Mononuclear cell (primary cell): ENCODE measurements at regions not wholly inside any gene's neighbourhood (a gene's known extent, or its start where the extent isn't known, plus 50 kb on each side); places are given as distances from the start of the nearest gene placed in this dataset.
"Not testable (repeated sequence)": the region's sequence is repeated elsewhere in the genome, so short reads cannot be mapped to it uniquely, and the experiment has no call there.

Source experiments
- H3K27me3 ChIP-seq: 2 replicates; pipeline ENCODE4 v1.6.0; 2011; ENCODE audit warnings: low read length, control low read depth; ENCODE audit not compliant: insufficient read depth
- H3K4me1 ChIP-seq: 2 replicates; pipeline ENCODE4 v1.5.1; 2011; ENCODE audit warnings: mild to moderate bottlenecking, low read length, control low read depth; ENCODE audit not compliant: insufficient read depth
- H3K4me3 ChIP-seq: 2 replicates; pipeline ENCODE4 v1.5.1; 2011; ENCODE audit warnings: mild to moderate bottlenecking, low read length, moderate library complexity
- H3K9me3 ChIP-seq: 2 replicates; pipeline ENCODE4 v1.5.1; 2011; ENCODE audit warnings: low read depth, mild to moderate bottlenecking, control low read depth, low read length

DNA sequence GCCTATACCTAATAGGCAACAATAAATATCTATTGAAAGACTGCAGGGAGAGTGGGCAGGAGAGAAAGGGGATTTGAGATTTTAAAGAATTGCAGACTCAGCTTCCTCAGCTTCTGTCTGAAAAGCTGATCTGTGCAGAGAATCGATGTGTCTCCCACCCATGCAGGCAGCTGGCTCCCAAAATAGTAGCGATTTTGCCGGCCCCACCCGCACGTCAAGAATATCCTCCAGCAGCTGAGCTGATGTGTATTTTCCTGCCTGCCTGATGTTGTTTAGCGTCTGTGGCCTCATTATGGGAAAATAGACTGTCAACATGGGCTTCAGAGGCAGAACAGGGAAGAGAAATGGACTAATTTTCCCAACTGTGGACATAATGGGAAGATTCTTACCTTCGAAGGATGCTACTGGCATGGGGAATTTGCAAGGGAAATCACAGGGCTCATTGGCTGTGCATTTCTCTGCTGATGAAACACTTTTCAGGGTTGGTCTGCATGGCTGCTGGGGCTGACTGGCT lies 699.8 kb downstream of the PTPRU start:
- no peaks in the 10 kb centered on the region for H3K4me1 ChIP-seq
- no peaks in the 10 kb centered on the region for H3K27me3 ChIP-seq
- H3K4me3 ChIP-seq, result no peak overlapping the region
- no peaks in the 10 kb centered on the region for H3K9me3 ChIP-seq

DNA sequence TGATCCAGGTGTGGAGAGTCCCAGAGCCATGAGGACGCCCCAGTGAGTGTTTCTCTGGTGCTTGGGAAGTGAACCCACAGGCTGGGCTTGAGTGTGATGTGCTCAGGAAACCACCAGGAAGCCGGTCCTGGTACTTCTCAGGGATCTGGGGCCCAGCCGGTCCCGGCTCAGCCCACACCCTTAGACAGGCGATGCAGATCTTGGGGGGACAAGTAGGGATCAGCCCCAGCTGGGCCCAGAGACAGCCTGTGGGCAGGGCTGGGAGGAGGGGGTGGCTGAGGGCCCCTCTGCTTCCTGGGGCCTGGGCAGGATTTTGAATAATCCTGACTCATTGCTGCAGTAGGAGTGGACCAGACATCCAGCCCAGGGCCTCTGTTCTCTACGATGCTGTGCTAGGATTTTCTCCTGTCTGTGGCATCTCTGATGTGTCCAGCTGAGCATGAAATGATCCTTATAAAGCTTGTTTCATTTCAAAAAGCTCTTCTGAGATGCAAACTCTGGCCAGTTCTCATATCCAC lies 698.0 kb downstream of the PTPRU start:
- Histone ChIP-seq H3K27me3 (no peaks in the 10 kb centered on the region), H3K4me1 (no peaks in the 10 kb centered on the region), H3K9me3 (no peaks in the 10 kb centered on the region), H3K4me3 (no peak overlapping the region)

DNA sequence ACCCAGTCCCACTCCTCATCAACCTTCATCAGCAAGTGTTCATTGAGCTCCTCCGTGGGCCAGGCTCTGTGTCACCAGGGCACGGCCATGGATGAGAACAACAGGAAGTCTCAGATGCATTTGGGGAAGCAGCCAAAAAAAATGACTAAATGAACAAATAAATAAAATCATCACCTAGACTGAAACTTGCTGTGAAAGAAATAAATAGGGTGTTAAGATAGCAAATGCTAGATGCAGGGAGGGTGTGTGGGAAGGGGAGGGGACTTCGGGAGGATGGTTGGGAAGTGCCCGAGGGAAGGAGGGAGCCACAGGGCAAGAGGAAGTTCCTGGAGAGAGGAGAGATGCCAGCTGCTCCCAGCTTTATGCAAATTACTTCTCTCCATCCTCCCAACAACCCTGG lies 696.7 kb downstream of the PTPRU start:
- Histone ChIP-seq H3K9me3 (no peaks in the 10 kb centered on the region), H3K4me3 (no peak overlapping the region), H3K4me1 (no peaks in the 10 kb centered on the region), H3K27me3 (no peaks in the 10 kb centered on the region)

DNA sequence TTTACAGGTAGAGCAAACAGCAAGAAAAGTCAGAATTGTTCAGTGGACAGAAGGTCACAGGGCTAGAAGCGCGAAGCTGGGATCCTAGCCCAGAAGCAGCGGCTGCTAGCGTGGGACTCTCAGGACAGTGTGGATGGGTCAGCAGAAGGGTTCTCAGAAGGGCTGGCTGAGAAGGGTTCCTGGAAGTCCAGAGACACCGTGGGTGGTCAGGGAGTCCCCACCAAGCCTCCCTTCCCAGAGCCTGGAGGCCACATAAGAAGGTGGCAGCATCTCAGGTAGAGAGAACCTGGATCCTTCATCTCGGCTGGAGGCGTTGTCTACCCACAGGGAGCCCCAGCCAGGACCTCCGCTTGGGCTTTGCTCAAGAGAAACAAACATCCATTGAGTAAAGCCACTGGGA lies 696.3 kb downstream of the PTPRU start:
- Histone ChIP-seq H3K4me3 (no peak overlapping the region), H3K27me3 (no peaks in the 10 kb centered on the region), H3K9me3 (no peaks in the 10 kb centered on the region), H3K4me1 (no peaks in the 10 kb centered on the region)

DNA sequence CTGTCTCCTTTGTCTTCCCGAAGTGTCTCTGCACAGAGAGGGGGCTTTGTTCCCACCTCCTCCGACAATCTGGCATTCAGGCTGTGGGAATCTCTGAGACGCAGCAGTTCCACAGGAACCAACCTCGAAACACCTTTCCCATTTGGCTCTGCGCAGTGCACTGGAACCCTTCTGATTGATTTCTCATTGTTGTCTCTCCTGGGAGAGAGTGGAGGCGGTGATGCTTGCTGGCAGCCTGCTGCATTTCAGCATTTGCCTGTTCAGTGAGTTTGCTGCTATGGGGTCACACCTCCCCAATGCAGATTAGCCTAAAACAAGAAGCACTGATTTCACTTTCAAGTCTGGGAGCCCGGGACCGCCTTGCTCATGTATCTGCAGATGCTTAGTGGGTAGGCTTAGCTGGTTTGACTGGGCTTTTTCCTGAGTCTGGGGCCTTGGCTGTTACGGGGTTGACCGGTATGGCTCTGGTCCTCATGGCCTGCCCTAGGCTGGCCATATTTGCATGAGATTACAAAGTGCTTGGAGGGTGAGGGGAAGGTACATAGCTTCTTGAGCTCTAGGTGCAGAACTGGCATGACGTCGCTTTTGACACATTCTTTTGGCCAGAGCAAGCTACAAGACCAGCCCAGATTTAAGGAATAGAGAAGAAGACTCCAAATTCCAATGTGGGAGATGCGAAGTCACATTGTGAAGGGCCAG lies 695.3 kb downstream of the PTPRU start:
- Histone ChIP-seq H3K27me3 (no peaks in the 10 kb centered on the region), H3K4me3 (no peak overlapping the region), H3K4me1 (no peaks in the 10 kb centered on the region)

DNA sequence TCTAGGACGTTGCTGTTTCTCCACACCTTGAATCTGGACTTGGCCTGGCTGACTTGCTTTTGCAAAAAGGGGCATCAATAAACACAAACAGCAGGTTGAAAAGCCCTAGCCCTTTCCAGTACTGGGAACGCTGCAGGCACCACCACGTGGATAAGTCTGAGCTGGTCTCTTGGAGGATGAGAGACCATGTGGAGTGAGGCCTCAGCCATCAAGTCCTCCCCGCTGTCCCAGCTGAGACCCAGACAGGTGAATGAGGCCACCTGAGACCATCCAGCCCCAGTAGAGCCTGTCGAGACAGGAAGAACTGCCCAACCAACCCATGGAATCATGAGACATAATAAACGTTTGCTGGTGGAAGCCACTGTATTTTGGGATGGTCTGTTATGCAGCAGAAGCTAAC lies 688.7 kb downstream of the PTPRU start:
- H3K9me3 ChIP-seq, result no peaks in the 10 kb centered on the region
- no peak overlapping the region for H3K4me3 ChIP-seq
- H3K27me3 ChIP-seq, result no peaks in the 10 kb centered on the region
- H3K4me1 ChIP-seq, result no peaks in the 10 kb centered on the region

More for the DNA sequence above, 695.3 kb downstream of the PTPRU start:
- no peaks in the 10 kb centered on the region for H3K9me3 ChIP-seq

DNA sequence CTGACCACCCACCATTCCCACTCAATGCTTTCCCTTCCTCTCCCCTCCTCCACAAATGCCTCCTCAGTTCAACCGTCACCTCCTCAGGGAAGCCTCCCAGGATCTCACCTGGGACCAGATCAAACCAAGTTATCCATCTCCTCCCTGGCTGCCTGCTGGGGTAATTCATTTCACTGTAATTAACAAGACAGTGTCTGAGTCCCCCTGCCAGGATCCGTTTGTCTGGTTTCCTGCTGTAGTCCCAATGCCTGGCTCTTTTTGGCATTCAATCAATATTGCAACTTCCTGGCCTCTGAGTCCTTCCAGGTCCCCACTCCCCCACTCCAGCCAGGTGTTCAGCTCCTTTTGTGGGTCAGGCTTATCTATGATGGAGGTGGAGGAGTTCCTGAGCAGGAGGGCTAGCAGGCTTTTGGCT lies 687.7 kb downstream of the PTPRU start:
- H3K27me3 ChIP-seq, result no peaks in the 10 kb centered on the region
- H3K4me3 ChIP-seq, result no peak overlapping the region
- H3K4me1 ChIP-seq, result no peaks in the 10 kb centered on the region
- no peaks in the 10 kb centered on the region for H3K9me3 ChIP-seq

DNA sequence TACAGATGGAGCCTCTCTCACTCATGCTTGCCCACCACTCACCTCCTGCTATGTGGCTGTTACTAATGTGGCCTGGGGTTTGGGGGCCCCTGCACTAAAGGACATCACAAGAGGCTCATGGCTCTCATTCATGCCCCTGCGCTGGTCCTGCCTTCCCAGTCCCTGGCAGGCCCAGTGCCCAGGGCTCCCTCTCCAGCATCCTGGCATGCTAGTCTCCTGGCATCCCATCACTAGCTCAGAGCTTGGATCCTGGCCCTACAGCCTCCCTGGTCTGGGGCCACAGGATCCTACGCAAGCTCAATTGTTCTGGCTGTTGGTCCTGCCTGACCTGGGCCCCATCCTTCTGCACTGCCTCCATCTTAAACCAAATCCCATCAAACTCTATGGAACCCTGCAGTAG lies 685.4 kb downstream of the PTPRU start:
- H3K4me3 ChIP-seq, result no peak overlapping the region
- no peaks in the 10 kb centered on the region for H3K27me3 ChIP-seq
- no peaks in the 10 kb centered on the region for H3K4me1 ChIP-seq
- no peaks in the 10 kb centered on the region for H3K9me3 ChIP-seq

DNA sequence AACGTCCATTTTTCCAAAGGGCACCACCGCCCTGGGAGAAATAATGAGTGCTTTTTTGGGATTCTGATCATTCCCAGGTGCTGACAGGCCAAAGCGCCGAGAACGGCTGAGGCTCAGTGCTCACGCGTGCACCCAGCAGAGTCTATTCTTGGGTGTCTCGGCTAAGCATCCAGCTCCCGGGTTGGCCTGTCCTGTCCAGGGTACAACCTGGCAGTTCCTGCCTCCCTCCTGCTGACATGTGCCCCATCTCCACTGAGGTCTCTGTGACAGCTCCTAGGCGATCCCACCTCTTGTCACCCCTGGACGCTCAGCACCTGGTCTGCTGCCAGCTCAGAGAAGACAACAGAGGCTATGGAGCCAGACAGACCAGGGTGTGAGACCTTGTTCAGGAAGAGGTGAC lies 684.5 kb downstream of the PTPRU start:
- H3K4me3 ChIP-seq, result no peak overlapping the region

DNA sequence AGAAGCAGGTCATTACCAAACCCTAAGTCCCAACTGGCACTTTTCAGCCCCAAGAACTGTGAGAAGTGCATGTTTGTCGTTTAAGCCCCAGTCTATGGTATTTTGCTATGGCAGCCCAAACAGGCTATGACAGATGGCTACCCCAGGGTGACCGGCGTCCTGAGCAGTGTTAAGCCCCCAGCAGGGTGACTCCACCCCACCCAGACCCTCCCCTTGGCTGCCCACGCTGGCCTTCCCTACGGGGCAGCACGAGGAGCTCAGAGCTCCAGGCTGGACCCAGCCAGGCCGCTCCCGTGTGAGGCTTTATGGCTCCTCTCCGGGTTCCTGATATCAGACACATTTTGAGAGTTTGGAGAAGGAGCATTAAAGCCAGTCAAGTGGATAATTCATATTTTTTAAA lies 684.0 kb downstream of the PTPRU start:
- Histone ChIP-seq H3K4me1 (no peaks in the 10 kb centered on the region), H3K27me3 (no peaks in the 10 kb centered on the region), H3K9me3 (no peaks in the 10 kb centered on the region), H3K4me3 (no peak overlapping the region)

More for the DNA sequence above, 684.5 kb downstream of the PTPRU start:
- Histone ChIP-seq H3K4me1 (no peaks in the 10 kb centered on the region), H3K9me3 (no peaks in the 10 kb centered on the region), H3K27me3 (no peaks in the 10 kb centered on the region)

DNA sequence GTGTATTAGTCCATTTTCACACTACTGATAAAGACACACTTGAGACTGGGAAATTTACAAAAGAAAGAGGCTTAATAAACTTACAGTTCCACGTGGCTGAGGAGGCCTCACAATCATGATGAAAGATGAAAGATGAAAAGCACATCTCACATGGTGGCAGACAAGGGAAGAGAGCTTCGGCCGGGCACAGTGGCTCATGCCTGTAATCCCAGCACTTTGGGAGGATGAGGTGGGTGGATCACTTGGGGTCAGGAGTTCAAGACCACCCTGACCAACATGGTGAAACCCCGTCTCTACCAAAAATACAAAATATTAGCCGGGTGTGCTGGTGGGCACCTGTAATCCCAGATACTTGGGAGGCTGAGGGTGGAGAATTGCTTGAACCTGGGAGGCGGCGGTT lies 682.7 kb downstream of the PTPRU start:
- not testable (repeated sequence) for H3K27me3 ChIP-seq, H3K4me1 ChIP-seq

DNA sequence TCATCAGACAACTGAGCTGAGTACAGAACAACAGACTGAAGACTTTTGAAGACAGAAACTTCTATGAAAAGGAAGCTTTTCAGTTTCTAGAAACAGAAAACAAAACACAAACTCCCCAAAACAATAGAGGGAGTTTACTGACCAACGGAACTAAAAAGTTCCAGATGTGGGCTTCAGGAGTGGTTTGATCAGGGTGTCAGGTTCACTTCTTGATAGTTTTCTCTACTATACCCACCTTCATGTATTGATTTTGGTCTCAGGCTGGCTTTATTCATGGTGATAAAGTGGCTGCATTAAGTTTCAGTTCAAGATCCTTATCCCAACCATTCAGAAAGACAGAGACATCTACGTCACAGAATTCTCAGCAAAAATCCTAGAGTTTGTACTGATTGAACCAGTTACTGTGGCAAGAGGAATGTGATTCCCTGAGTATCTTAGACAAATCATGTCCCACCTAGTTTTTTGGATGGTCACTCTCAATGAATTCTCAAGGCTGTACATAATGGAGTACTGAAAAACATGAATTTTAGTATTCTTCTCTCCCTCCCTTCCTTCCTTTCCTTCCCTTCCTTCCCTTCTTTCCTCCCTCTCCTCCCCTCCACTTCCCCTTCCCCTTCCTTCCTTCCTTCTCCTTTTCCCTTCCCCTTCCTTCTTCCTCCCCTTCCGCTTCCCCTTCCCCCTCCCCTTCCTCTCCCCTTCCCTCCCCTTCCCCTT lies 680.5 kb downstream of the PTPRU start:
- Histone ChIP-seq H3K4me3 (no peak overlapping the region), H3K9me3 (no peaks in the 10 kb centered on the region), H3K4me1 (no peaks in the 10 kb centered on the region), H3K27me3 (no peaks in the 10 kb centered on the region)

More for the DNA sequence above, 682.7 kb downstream of the PTPRU start:
- not testable (repeated sequence) for H3K9me3 ChIP-seq, H3K4me3 ChIP-seq

DNA sequence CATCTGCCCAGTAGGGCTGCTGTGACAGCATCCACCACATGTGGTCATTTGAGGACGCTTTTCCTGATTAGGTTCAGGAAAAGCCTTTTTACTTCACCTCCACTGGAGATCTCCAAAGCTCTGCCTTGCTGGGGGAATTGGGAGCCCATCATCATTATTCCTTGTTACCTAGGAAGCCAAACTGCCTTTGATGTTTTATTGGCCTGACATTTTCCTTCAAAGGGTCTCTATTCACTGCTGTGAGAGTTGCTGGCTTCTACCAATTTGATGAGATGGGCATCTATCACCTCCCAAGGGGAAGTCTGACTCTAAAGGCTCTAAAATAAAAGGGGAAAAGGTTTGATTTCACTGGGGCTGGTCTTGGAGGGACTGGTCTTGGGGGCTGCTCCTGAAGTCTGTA lies 678.6 kb downstream of the PTPRU start:
- H3K4me3 ChIP-seq, result no peak overlapping the region
- no peaks in the 10 kb centered on the region for H3K4me1 ChIP-seq
- no peaks in the 10 kb centered on the region for H3K9me3 ChIP-seq
- H3K27me3 ChIP-seq, result no peaks in the 10 kb centered on the region

DNA sequence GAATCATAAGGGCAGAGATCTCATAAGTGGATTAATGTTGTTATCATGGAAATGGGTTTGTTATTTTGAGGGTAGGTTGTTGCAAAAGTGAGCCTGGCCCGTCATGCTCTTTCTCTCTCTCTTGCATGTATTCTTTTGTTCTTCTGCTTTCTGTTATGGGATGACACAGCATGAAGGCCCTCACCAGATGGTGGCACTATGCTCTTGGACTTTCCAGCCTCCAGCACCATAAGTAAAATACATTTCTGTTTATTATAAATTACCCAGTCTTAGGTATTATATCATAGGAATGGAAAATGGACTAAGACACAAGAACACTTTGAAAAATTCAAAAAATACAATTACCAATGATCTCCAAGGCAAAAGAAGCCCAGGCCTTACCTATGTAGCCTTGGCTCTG lies 676.1 kb downstream of the PTPRU start:
- Histone ChIP-seq H3K4me3 (no peak overlapping the region), H3K27me3 (no peaks in the 10 kb centered on the region), H3K9me3 (no peaks in the 10 kb centered on the region), H3K4me1 (no peaks in the 10 kb centered on the region)

DNA sequence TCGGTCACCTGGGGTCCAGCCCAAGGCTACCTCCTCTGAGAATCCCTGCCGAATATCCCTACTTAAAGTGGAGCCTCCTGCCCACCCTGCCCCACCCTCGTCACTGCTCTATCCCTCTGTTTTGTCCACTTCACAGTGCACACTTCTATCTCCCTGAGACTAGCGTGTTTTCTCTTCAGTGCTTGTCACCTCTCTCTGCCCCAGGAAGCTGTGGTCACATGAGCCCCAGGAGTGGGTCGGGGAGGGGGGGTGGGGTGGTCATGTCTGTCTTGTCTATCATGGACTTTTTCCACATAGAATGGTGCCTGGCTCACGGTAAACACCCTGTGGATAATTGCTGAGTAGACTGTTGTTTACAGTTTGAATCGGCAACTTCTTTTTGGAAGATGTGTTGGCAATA lies 673.6 kb downstream of the PTPRU start:
- H3K4me3 ChIP-seq, result no peak overlapping the region
- H3K9me3 ChIP-seq, result no peaks in the 10 kb centered on the region
- no peaks in the 10 kb centered on the region for H3K27me3 ChIP-seq
- no peaks in the 10 kb centered on the region for H3K4me1 ChIP-seq
